Activated CD4-positive, alpha-beta T cell treated with anti-CD3 and anti-CD28 coated beads, Interleukin-2, amount 50 U/mL, for 16 hours (primary cell): ENCODE measurements at regions not wholly inside any gene's neighbourhood (a gene's known extent, or its start where the extent isn't known, plus 50 kb on each side); places are given as distances from the start of the nearest gene placed in this dataset.
"Not testable (repeated sequence)": the region's sequence is repeated elsewhere in the genome, so short reads cannot be mapped to it uniquely, and the experiment has no call there.

ENCODE experiments used
- DNase-seq: peaks from one replicate; pipeline ENCODE4 v3.0.0-alpha.2; 2020

DNA sequence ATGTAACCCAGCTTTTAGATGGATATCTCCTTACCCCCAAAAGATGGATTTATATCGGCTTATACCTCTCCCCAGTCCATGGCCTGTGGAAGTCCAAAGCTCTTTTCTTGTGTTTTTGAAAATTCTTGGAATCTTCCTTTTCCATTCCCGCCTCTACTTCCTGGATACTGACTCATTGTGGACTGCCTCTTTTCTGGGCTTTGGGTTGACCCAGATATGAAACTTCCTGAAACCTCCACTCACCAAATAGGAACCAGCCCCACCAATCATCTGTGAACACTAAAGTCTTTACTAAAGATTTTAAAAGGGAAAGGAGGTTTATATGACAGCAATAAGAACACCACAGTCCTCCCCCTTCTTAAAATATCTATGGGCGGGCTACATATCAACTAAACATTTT lies 163.4 kb upstream of the SYN3 start:
- no peak for DNase-seq

- no peak for DNase-seq
Observed at GRCh38 chr22:33220476-33221080, 162.4 kb upstream of the SYN3 start.

DNA sequence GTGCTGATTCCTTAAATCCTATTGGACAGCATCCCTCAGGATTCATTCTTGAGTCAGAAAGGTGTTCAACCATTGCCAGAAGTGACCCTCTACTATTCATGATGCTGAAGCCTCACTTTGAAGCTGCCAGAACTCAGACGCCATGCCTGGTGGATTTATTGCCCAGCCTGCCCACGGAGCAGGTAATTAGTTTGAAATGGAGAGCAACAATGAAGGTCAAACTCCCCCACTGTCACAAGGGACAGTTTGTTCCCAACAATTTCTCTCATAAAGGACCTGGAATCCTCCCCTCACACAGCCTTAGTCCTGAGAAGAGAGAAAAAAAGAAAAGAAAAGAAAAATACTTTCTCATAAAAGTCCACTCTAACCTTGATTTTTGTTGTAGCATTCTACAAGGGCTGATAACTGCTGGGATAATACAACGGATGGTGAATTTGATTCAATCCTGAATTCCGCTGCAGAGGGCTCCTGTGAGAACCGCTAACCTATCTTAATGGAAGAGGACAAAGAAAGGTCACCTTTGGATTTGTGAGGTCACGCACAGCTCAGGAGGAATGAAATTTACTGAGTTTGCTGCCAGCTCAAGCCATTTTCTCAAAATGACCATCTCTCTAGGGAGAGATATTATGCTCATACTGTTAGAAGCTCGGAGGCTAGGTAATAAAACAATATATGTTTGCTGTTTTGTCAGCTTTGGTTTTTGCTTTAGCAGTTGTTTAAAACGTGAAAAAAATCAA lies 161.6 kb upstream of the SYN3 start:
- no peak for DNase-seq

- no peak for DNase-seq
Observed at GRCh38 chr22:33213383-33214075, 155.3 kb upstream of the SYN3 start.

- peak; percentile 44 for DNase-seq
Observed at GRCh38 chr22:33209930-33210784, 152.0 kb upstream of the SYN3 start.

- no peak for DNase-seq
Observed at GRCh38 chr22:33204408-33204807, 146.2 kb upstream of the SYN3 start.

- no peak for DNase-seq
Observed at GRCh38 chr22:33202455-33202854, 144.3 kb upstream of the SYN3 start.

DNA sequence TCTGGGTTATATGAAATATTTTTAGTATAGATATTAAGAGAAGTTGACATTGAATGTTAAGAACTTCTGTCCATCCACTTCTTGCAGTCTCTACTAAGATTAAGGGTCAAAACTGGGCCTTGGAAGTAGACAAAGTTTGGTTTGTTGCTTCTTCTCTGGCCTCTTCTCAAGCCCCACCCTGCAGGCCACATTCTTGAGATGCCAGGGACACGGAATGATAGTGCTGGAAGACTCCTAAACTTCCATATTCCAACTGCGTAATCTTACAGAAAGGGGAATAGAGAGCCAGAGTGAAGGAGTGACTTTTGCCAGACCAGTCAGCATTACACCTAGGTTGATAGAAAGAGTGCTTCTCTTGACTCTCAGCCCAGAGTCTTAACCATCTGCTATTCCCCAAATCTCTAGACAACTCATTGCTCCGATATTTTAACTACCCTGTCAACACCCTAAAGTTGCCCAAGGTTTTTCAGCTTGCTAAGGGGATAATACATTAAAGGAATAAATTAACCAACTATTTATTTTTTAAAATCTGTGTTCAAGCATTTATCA lies 136.4 kb upstream of the SYN3 start:
- DNase-seq = no peak

DNA sequence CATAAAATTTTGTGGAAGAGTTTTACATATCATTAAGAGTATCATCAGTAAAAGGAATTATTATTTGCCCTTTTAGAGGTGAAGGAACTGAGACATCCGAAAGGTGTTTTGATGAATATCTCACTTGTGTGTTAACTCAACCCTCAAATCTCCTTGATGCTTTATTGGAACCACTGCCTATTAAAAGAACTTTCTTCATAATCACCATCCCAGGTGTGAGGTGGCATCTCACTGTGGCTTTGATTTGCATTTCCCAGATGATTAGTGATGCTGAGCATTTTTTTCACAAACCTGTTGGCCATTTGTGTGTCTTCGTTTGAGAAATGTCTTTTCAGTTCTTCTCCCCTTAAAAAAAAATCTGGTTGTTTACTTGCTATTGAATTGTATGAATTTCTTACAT lies 134.0 kb upstream of the SYN3 start:
- DNase-seq = no peak

DNA sequence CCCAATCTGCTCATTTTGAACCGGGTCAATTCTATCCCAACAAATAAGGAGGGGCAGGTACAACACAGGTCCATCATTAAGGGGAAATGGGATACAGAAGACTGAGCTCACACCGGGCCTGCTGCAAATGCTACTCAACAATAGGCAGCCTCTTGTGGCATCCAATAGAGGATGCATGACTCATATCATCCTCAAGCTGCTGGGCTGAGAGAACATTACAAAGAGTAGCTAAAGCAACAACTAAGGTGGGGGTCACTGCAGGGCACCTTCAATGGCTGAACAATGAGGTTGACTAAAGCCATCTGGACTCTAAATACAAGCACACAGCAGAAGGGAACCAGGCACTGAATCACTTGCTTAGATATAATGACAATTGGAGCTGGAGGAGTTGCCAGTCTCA lies 130.1 kb upstream of the SYN3 start:
- no peak for DNase-seq

GRCh38 chr22:33186816-33187215 lies 128.6 kb upstream of the SYN3 start:
- DNase-seq = no peak

DNA sequence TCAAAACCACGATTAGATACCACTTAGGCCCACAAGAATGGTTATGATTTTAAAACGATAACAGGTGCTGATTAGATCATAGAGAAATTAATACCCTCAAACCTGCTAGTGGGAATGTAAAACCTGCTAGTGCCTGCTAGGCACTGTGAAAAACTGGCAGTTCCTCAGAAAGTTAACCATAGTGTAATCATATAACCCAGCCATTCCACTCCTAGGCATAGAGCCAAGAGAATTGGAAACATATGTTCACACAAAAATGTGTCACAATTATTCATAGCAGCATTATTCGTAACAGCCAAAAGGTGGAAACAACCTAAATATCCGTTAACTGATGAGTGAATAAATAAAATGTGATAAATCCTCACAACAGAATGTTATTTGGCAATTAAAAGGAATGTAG lies 122.2 kb upstream of the SYN3 start:
- DNase-seq = no peak

DNA sequence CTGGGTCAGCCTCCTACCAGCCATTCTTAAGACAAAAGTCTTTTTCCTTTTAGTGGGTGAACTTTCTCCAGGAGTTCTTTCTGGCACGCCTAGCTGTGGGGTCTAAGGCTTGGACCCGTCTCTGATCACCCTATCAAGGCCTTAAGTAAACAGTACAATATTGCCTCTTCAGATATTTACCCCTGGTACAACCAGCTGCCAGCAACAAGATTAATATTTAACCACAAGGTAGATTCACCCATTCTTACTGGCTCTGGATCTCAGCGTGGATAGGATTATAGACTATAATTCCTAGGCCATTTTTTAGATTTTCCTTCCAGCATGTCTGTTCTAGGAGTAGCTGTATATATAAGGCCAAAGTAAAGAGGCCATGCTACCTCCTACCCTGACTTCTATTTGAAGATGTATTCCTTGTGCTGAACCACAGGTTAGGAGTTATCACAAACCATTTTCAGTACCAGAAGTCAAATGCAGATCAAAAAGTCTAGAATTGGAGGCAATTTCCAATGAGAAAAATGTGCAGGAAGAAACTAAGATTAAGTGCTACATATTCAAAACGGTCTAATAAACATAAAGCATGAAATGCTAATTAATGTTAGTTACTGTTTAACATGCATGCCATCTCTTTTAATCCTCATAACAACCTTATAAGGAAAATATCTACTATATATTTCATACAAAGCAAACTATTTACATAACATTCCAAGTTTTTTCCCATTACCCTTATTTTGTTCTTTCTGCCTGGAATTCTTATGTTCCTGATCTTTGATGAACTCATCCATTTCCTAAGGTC lies 110.0 kb upstream of the SYN3 start:
- no peak for DNase-seq

DNA sequence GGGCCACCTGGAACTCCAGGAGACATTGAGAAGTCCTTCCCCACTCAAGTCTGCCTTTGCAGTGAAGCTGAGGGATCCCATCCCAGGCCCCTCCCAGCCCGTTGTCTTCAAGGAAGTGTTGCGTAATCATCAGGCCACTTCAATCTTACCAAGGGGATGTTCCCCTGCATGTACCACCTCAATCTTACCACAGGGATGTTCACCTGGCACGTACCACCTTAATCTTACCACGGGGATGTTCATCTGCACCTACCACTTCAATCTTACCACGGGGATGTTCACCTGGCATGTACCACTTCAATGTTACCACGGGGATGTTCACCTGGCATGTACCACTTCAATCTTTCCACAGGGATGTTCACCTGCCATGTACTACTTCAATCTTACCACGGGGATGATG lies 108.0 kb upstream of the SYN3 start:
- DNase-seq = no peak

DNA sequence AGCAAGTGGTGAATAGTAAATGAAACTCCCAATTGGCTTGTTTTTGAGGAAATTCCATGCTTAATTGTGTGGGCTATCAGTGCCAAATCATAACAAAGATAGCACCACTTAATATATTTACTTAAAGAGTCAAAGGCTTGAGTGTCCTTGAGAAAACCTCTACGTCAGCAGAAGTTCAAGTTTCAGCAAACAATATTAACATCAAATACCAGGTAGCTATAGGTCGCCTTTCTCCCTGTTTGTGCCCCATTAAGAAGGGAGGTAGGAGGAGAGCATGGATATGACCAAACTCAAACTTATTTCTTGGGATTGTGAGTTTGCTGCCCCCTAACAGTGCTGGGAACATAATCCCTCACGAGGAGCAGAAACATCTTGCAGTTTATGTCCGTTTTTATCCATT lies 105.6 kb upstream of the SYN3 start:
- no peak for DNase-seq

DNA sequence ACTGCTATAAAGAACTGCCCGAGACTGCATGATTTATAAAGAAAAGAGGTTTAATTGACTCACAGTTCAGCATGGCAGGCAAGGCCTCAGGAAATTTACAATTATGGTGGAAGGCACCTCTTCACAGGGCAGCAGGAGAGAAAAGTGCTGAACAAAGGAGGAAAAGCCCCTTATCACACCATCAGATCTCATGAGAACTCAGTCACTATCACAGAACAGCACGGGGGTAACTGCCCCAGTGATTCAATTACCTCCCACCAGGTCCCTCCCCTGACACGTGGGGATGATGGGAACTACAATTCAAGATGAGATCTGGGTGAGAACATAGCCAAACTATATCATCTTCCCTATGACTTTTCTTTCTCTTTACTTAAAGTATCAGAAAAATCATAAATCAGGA lies 104.0 kb upstream of the SYN3 start:
- DNase-seq = no peak

GRCh38 chr22:33160525-33160924 lies 102.3 kb upstream of the SYN3 start:
- no peak for DNase-seq

DNA sequence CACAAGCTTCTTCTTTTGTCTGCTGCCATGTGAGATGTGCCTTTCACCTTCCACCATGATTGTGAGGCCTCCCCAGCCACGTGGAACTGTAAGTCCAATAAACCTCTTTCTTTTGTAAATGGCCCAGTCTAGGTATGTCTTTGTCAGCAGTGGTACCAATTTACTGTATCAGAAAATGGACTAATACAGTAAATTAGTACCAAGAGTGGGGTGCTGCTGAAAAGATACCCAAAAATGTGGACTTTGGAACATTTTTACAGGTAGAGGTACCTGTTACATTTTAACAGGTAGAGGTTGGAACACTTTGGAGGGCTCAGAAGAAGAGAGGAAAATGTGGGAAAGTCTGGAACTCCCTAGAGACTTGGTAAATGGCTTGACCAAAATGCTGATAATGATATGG lies 96.8 kb upstream of the SYN3 start:
- DNase-seq = not testable (repeated sequence)

DNA sequence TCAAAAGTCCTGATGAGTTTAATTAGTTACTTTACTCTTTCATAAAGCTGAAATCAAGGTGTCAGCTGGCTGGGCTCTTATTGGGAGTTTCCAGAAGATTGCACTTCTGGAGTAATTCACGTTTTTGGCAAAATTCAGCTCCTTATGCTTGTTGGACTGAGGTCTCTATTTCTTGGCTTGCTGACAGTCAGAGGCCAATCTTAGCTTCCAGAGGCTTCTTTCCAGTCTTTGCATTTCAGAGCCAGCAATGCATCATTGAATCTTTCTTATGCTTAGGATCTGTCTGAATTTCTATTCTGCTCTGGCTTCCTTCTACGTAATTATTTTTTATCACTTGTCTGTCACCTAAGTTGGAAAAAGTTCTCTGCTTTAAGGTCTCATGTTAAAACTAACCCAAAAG lies 91.4 kb upstream of the SYN3 start:
- no peak for DNase-seq

- no peak for DNase-seq
Observed at GRCh38 chr22:33144721-33145120, 86.5 kb upstream of the SYN3 start.

GRCh38 chr22:33142282-33143055 lies 84.3 kb upstream of the SYN3 start:
- no peak for DNase-seq
